Inflammatory macrophage treated with lipopolysaccharide for 4 hours (primary cell): ENCODE measurements at regions not wholly inside any gene's neighbourhood (a gene's known extent, or its start where the extent isn't known, plus 50 kb on each side); places are given as distances from the start of the nearest gene placed in this dataset.
A peak's percentile ranks its signal among the peaks of the same experiment; 100 is the strongest.

Experiments
- DNase-seq: peaks from one replicate; pipeline ENCODE4 v3.0.0-alpha.2; 2020

- DNase-seq = no peak
These were observed 287.8 kb downstream of the WDR11 start for GRCh38 chr10:121138918-121139317.

GRCh38 chr10:121145802-121146395, 294.7 kb downstream of the WDR11 start:
- peak; percentile 13 for DNase-seq

GRCh38 chr10:121148921-121149320, 297.8 kb downstream of the WDR11 start:
- no peak for DNase-seq

GRCh38 chr10:121152033-121152432, 300.9 kb downstream of the WDR11 start:
- no peak for DNase-seq

DNA sequence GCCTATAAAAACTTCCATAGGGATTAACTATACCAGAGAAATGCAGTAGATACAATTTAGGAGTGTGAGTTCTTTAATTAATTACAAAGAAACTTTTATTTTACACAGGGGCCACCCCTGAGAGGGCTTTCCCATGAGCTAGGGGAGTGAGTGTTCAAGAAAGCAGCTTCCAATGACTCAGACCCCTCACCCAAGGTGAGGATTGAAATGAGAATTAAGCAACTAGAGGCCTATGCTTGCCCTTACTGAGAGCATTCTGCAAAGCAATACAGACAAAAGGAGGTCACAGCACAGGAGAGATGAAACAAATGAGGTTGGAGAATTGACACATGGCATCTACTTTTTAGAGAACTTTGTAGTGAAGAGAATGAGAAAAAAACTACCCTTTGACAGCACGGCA, 301.8 kb downstream of the WDR11 start:
- no peak for DNase-seq

- no peak for DNase-seq
These were observed 303.1 kb downstream of the WDR11 start for GRCh38 chr10:121154310-121154709.

- peak; percentile 69 for DNase-seq
These were observed 303.7 kb downstream of the WDR11 start for GRCh38 chr10:121154846-121155245.

DNA sequence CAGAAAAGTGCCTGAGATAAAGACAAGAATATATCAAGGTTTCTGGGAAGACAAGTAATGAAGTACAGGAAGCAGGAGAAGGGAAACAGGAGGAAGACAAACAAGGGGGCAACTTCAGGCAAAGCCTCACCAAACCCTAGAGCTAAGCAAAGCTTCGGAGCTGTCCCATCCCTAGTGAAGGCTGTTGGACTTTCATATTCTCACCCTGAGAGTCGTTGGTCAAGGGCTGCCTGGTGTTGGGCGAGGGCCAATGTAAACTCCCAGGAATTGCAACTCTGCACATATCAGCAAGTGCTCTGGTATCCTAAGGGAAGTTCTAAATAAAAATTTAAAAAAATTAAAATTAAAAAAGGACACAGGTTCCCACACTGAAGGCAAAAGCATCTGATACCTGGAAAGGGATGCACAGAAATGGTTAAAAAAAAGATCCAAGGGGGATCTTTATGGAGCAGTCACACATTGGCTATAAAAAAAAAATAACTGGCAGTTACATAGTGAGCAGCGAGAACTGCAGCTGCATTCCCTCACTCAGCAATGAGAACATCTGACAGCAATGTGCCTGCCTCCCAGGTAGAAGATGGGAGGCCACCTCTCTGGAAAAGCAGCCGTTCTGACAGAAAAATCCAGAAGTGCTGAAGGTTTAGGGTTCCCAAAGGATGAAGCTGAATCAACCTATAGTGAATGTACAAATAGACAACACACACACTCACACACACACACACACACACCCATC, 304.7 kb downstream of the WDR11 start:
- no peak for DNase-seq

- DNase-seq = peak; percentile 90
These were observed 306.8 kb downstream of the WDR11 start for GRCh38 chr10:121157998-121158397.

- peak; percentile 1 for DNase-seq
These were observed 307.9 kb downstream of the WDR11 start for GRCh38 chr10:121158988-121159579.

DNA sequence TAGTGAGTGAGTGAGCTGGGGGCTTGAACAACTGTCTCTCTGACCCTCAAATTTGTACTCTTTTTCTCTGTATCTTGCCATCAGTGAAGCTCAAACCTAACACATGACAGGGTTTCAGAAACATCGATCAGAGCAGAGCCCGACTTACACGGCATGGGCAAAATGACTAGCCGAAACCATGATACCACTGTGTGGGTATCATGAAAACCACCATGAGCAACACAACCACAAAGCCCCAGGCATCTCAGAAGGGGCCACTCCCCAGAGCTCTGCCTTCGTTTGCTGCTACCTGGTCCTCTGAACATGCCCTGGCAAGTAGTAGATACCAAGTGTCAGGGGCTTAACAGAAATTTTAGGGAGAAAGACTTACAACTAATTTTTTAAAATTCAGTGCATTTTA, 308.5 kb downstream of the WDR11 start:
- no peak for DNase-seq

DNA sequence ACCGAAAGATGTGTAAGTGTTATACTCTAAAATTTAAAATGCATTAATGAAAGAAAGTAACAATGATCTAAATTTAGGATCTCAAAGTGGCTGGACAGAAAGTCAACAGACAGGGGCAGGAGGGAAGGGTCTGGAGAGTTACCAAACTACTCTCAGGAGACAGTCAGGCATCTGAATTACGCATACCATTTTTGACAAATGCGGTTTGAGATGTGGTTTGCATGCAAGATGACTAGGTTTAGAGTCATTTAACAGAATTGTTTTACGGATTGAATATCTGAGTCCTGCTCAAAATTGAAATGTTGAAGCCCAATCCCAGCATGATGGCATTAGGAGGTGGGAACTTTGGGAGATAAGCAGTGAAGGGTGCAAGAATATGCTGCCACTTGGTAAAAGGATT, 314.1 kb downstream of the WDR11 start:
- DNase-seq = no peak

GRCh38 chr10:121167534-121168243, 316.5 kb downstream of the WDR11 start:
- no peak for DNase-seq

DNA sequence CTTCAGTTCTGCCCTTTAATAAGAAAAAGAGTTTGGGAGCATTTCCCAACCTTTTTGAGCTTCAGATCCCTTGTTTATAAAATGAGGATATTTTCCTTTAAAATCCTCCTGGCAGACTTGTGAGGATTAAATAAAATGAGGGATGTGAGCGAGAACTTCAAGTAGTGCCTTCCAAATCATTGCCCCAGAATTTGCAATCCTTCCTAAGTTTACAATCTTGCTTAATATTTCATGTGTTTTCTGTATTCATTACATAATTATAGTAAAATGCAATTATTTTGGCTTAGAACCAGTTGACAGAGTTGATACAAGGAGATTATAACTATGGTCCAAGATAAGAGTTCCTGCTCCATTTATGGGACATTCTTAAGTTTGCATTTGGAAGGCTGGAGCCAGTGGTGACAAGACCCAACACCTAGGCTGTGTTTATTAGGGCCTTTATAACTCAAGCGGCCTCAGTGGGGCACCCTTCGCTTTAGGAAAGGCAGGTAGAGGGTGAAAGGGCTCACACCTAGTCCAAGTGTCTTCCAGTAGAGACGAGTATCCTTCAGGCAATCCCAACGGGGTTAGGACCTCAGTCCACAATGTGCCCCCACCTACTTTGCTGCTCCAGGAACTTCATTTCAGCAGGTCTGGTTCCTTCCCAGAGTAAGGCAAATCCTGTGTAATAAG, 317.5 kb downstream of the WDR11 start:
- DNase-seq = no peak

DNA sequence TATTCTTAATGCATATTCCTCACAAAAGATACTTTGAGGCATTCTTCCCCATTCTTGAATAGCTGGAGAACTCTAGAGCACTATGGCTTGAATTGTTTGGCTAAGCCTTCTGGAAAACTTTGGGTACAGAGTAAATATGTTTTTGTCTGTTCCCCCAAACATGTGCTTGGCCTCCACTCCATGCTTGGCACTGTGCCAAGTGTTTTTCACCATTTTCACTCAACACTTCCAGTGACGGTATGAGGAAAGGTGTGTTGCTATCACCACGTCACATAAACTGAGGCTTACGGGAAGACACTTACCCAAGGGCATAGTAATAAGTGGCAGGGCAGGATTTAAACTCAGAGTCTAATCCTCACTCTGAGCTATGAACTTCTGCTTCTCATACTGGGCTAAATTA, 318.2 kb downstream of the WDR11 start:
- no peak for DNase-seq

- DNase-seq = no peak
These were observed 320.9 kb downstream of the WDR11 start for GRCh38 chr10:121171825-121172787.

DNA sequence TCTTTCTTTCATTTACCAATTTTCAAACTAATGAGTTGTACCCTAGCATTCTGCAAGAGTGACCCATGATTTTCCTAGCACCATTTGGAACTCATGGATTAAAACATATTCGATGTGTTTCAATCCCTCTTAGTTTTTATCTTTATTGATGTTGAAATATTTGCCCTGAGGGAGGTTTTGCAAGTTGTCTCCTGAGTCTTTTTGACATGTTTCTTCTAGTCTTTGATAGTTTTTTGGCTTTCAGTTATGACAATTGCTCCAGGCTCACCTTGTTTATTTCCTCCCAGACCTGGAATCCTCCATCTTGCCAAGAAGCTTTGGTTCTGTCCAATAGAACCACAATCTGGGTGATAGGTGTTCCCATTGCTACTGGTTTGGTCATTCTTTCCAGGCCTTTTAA, 327.8 kb downstream of the WDR11 start:
- no peak for DNase-seq

DNA sequence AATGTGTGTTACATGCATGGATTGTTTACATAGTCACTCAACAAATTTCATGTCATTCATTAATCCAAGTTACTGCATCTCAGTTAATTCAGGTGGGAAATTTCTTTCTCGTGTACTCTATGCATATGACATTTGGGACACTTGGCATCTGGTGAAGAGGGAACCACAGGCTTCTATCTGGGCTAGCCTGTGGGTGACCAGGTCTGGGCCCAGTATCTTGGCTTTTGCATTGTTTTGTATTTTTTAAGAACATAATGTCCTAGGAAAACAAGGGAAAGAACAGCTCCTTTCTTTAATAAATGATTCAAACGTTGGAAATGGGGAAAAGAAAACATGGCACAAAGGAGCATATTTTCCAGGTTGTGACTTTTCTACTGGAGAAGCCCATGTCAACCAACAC, 331.1 kb downstream of the WDR11 start:
- no peak for DNase-seq

DNA sequence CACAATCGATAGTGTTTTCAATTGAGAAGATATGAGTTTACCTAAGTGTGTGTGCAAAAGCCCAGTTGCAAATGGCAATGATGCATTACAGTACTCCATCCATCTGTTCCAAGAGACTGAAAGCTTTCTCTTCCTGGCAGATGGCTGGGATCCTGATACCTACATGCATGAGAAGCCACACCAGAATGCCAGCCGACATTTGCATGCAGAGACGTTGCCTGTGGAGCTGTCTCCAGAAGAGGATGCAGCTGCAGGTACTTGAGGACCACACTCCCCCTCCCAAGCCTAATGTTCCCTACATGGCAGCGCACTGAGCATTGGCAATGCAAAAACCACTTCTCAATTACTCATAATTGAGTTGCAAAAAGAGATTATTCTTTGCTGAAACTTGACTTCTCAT, 332.1 kb downstream of the WDR11 start:
- no peak for DNase-seq

- no peak for DNase-seq
These were observed 332.5 kb downstream of the WDR11 start for GRCh38 chr10:121183707-121184106.

GRCh38 chr10:121185816-121186455, 334.8 kb downstream of the WDR11 start:
- no peak for DNase-seq

DNA sequence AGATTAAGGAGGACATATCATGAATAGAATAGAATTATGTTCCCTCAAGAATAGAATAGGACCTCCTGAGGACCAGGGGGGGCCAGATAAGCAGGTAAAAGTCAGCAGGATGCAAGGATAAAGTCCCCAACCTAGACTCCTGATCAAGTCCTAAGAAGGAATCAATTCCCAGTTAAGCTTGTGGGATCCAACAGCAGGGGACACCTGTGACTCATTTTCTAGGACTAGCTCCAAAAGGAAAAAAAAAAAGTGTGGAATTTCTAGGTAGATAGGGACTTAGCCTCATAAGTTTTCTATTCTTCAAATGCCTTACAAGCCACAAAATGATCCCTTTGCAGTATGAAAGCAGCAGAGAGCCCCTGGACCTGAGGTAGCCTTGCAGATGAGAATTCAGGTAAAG, 336.2 kb downstream of the WDR11 start:
- DNase-seq = no peak
